ENCODE measurements at regions not wholly inside any gene's neighbourhood (a gene's known extent, or its start where the extent isn't known, plus 50 kb on each side); places are given as distances from the start of the nearest gene placed in this dataset.

DNA sequence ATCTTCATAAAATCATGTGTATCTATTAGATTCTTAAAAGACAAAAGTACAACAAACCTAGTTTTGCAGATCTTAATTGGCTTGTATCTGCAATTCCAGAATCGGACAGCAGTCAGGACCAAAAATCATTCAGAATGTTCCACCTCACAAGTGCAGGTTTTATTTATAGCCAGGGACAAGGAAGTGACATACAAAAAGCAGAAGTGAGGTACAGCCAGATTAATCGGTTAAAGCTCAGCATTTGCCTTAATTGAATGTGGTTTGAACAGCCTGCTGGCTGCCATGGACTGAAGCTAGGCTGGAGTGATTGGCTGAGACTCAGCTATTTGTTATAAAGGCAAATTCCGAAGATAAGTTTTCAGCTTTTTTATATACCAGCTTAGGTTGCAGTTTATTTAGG lies 932.6 kb downstream of the C4orf33 start:
- no peak overlapping the region for H3K27ac ChIP-seq (ENCODE audit: low read length)
- H3K27me3 ChIP-seq (ENCODE audit: insufficient read depth, low read depth, low read length), result no peaks in the 10 kb centered on the region
- H3K4me3 ChIP-seq (ENCODE audit: low read length), result no peak overlapping the region
- H3K79me2 ChIP-seq (replicated peaks; ENCODE audit: insufficient read depth, low read length), result no peaks in the 10 kb centered on the region
- H3K9me3 ChIP-seq (ENCODE audit: low read length), result no peaks in the 10 kb centered on the region
- TF ChIP-seq, protein P1, sequence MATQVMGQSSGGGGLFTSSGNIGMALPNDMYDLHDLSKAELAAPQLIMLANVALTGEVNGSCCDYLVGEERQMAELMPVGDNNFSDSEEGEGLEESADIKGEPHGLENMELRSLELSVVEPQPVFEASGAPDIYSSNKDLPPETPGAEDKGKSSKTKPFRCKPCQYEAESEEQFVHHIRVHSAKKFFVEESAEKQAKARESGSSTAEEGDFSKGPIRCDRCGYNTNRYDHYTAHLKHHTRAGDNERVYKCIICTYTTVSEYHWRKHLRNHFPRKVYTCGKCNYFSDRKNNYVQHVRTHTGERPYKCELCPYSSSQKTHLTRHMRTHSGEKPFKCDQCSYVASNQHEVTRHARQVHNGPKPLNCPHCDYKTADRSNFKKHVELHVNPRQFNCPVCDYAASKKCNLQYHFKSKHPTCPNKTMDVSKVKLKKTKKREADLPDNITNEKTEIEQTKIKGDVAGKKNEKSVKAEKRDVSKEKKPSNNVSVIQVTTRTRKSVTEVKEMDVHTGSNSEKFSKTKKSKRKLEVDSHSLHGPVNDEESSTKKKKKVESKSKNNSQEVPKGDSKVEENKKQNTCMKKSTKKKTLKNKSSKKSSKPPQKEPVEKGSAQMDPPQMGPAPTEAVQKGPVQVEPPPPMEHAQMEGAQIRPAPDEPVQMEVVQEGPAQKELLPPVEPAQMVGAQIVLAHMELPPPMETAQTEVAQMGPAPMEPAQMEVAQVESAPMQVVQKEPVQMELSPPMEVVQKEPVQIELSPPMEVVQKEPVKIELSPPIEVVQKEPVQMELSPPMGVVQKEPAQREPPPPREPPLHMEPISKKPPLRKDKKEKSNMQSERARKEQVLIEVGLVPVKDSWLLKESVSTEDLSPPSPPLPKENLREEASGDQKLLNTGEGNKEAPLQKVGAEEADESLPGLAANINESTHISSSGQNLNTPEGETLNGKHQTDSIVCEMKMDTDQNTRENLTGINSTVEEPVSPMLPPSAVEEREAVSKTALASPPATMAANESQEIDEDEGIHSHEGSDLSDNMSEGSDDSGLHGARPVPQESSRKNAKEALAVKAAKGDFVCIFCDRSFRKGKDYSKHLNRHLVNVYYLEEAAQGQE (IDR thresholded peaks at IDR 0.05; ENCODE audit: borderline replicate concordance), result no peak
- TF ChIP-seq EZH2 (IDR thresholded peaks at IDR 0.05; ENCODE audit: borderline replicate concordance, insufficient read depth, low read length, poor library complexity, severe bottlenecking) (no peak), POLR2AphosphoS5 (IDR thresholded peaks at IDR 0.05) (no peak), SMC3 (conservative IDR thresholded peaks at IDR 0.05; ENCODE audit: poor library complexity) (no peak), MXI1 (conservative IDR thresholded peaks at IDR 0.05; ENCODE audit: poor library complexity, severe bottlenecking) (no peak), RAD21 (conservative IDR thresholded peaks at IDR 0.05) (no peak), CTCF (IDR thresholded peaks at IDR 0.05; ENCODE audit: poor library complexity, severe bottlenecking) (no peak), EP300 (conservative IDR thresholded peaks at IDR 0.05; ENCODE audit: poor library complexity, severe bottlenecking) (no peak), TAF1 (IDR thresholded peaks at IDR 0.05; ENCODE audit: low read depth) (no peak)
- H3K4me2 ChIP-seq (ENCODE audit: low read length), result no peak overlapping the region
- H4K20me1 ChIP-seq (ENCODE audit: insufficient read depth), result no peaks in the 10 kb centered on the region
- no peaks in the 10 kb centered on the region for H3K9me2 ChIP-seq (ENCODE audit: insufficient read depth, low read length)
- H3K9ac ChIP-seq (ENCODE audit: low read length), result no peak overlapping the region
- H3K36me3 ChIP-seq (ENCODE audit: insufficient read depth, low read length), result no peaks in the 10 kb centered on the region
- H3F3A ChIP-seq (ENCODE audit: insufficient read depth, low read length, poor library complexity, severe bottlenecking), result no peaks in the 10 kb centered on the region
- no peak overlapping the region for H2AFZ ChIP-seq (ENCODE audit: low read depth, low read length)

- Histone ChIP-seq H3K9me3 (ENCODE audit: low read length) (no peaks in the 10 kb centered on the region), H3K9ac (ENCODE audit: low read length) (no peak overlapping the region), H3K4me3 (ENCODE audit: low read length) (no peak overlapping the region), H3K27me3 (ENCODE audit: insufficient read depth, low read depth, low read length) (no peaks in the 10 kb centered on the region), H4K20me1 (ENCODE audit: insufficient read depth) (no peaks in the 10 kb centered on the region), H3K4me2 (ENCODE audit: low read length) (no peak overlapping the region), H2AFZ (ENCODE audit: low read depth, low read length) (no peak overlapping the region), H3K27ac (ENCODE audit: low read length) (no peak overlapping the region), H3K79me2 (replicated peaks; ENCODE audit: insufficient read depth, low read length) (no peaks in the 10 kb centered on the region), H3K9me2 (ENCODE audit: insufficient read depth, low read length) (no peaks in the 10 kb centered on the region), H3F3A (ENCODE audit: insufficient read depth, low read length, poor library complexity, severe bottlenecking) (no peaks in the 10 kb centered on the region), H3K36me3 (ENCODE audit: insufficient read depth, low read length) (no peaks in the 10 kb centered on the region)
- TF ChIP-seq, protein P1 (IDR thresholded peaks at IDR 0.05; ENCODE audit: borderline replicate concordance), result no peak
- peak; percentile 31 for TF ChIP-seq EP300 (conservative IDR thresholded peaks at IDR 0.05; ENCODE audit: poor library complexity, severe bottlenecking)
Observed at GRCh38 chr4:130029442-130029841, 933.5 kb downstream of the C4orf33 start.

All from neural cell (in vitro differentiated cells).